ENCODE measurements at regions not wholly inside any gene's neighbourhood (a gene's known extent, or its start where the extent isn't known, plus 50 kb on each side); places are given as distances from the start of the nearest gene placed in this dataset.

- TF ChIP-seq CTCF (conservative IDR thresholded peaks at IDR 0.05) (no peak), EZH2 (IDR thresholded peaks at IDR 0.05; ENCODE audit: low read depth) (no peak)
These were observed 410.3 kb downstream of the DTWD2 start for GRCh38 chr5:118578093-118578492.
